Adrenal gland (tissue), 5 donors: ENCODE measurements at regions not wholly inside any gene's neighbourhood (a gene's known extent, or its start where the extent isn't known, plus 50 kb on each side); places are given as distances from the start of the nearest gene placed in this dataset.

Experiments used
- CTCF ChIP-seq, 6 experiments: fragments of 450-650 bp in 4 of 6; fragments of 200-600 bp in 2 of 6; sonication (generic) in 1 of 6; IDR thresholded peaks; 1 replicate in 5 of 6; 2 replicates in 1 of 6; pipeline versions ENCODE4 v1.5.1 to v1.8.0; 2016 to 2021; ENCODE audit warnings: antibody characterized with exemption in 6 of 6, mild to moderate bottlenecking in 2 of 6, moderate library complexity in 1 of 6
- POLR2A ChIP-seq, 2 donors: fragments of 450-650 bp; IDR thresholded peaks; one replicate each; pipeline ENCODE4 v1.6.1; 2017; ENCODE audit warnings: antibody characterized with exemption in 2 of 2, mild to moderate bottlenecking in 2 of 2, moderate library complexity in 1 of 2
- donor health status: DM: no; HTN: no; CAD: no.

GRCh38 chr13:95404141-95404882, 103.1 kb upstream of the ABCC4 start:
- TF ChIP-seq CTCF (IDR thresholded peaks at IDR 0.05) (peak; percentile 89 to 98 (median 95)), POLR2A (IDR thresholded peaks at IDR 0.05) (no peak)
